Right lobe of liver (tissue), 6 donors: ENCODE measurements at regions not wholly inside any gene's neighbourhood (a gene's known extent, or its start where the extent isn't known, plus 50 kb on each side); places are given as distances from the start of the nearest gene placed in this dataset.

Experiments
- ATAC-seq, 4 donors: fragments of 200-7000 bp; cut with Tn5 transposase; one replicate each; pipeline ENCODE4 v1.9.1; 2020; ENCODE audit warnings: mild to moderate bottlenecking in 4 of 4, moderate library complexity in 4 of 4
- DNase-seq, 3 donors: peaks; one replicate each; pipeline ENCODE4 v3.0.0-alpha.2; 2020
- H3K27ac ChIP-seq, 3 donors: fragments of 200-600 bp; one replicate each; pipeline ENCODE4 v1.8.0; 2022
- H3K27me3 ChIP-seq, 2 donors: fragments of 200-600 bp; one replicate each; pipeline ENCODE4 v1.8.0; 2022
- H3K36me3 ChIP-seq, 4 donors: fragments of 200-600 bp; sonication (generic) in 1 of 4; one replicate each; pipeline versions ENCODE4 v1.5.1 to v1.8.0; 2017 to 2022; ENCODE audit warnings: control low read depth in 1 of 4
- H3K4me1 ChIP-seq, 4 donors: fragments of 200-600 bp; sonication (generic) in 1 of 4; one replicate each; pipeline versions ENCODE4 v1.5.1 to v1.8.0; 2017 to 2022; ENCODE audit warnings: control low read depth in 1 of 4
- H3K4me3 ChIP-seq, 3 donors: fragments of 200-600 bp; one replicate each; pipeline ENCODE4 v1.8.0; 2022
- H3K9me3 ChIP-seq, 4 donors: fragments of 200-600 bp; sonication (generic) in 1 of 4; one replicate each; pipeline versions ENCODE4 v1.5.1 to v1.8.0; 2017 to 2022; ENCODE audit warnings: control low read depth in 1 of 4
- POLR2A ChIP-seq: fragments of 450-650 bp; IDR thresholded peaks from one replicate; pipeline ENCODE4 v1.6.1; 2017; ENCODE audit warnings: antibody characterized with exemption, mild to moderate bottlenecking
- WGBS: methylation state at CpG from one replicate; pipeline ENCODE4 v1.1.6; 2018; ENCODE audit warnings: low coverage, low lambda C conversion rate; ENCODE audit not compliant: insufficient coverage; ENCODE audit errors: missing lambda C conversion rate; 5-methylcytosine and 5-hydroxymethylcytosine counted together
- intact Hi-C, 2 donors: fragments of 100-400 bp; cut with DNase I; formaldehyde crosslinking; loops; one replicate each; pipeline versions ENCODE4 v1.11.2 to v1.14.1; 2022
- TF ChIP-seq, protein P1 (sequence below), 4 donors: fragments of 200-600 bp in 3 of 4; fragments of 450-650 bp in 1 of 4; IDR thresholded peaks; one replicate each; pipeline versions ENCODE4 v1.5.1 to v1.8.0; 2016 to 2022; ENCODE audit warnings: antibody characterized with exemption in 4 of 4, mild to moderate bottlenecking in 2 of 4
- donor health status: DM: no; HTN: yes; CAD: no.
- donor health status: DM: no; HTN: no; CAD: no.
- donor health status: DM: no; HTN: no; CAD: no.
- donor health status: DM: no; HTN: yes; CAD: no.
- donor health status: DM: no; HTN: yes; CAD: no.

DNA sequence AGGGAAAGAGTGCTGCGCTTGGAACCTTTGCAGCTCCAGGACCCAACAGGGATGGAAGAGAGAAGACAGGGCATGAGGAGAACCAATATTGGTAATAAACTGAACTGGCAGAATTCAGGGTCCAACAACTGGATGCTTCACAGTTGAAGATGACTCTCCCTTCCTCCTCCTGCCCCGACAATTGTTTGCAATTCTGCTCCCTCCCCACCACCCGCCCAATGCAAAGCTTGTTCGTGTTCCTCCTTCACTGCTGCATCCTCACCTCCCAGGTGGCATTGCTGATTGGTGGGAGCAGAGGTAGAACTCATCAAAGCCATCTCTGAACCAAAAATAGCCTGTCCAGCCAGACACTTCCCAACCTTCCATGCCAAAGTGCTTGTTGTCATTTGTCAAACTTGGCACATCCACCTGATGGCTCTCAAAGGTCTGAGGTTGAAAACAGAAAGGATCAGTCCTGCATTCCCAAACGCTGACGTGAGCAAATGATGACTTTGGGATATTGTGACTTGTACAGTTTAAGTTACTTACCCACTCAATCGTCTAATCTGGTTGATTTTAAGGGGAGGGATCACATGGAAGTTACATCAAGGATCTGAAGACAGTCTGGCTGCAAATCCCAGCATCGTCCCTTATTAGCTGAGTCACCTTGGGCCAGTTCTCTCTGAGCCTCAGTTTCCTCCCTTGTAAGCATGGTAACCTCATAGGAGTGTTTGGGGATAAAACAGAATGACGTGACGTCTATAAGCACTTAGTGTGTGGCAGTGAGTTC, 242.6 kb upstream of the CRY1 start:
- H3K27ac ChIP-seq: no peak overlapping the region
- DNase-seq (no peak), ATAC-seq (no peak)
- intact Hi-C loops: no loop called here
- H3K4me3 ChIP-seq: no peak overlapping the region
- WGBS: 58% methylated on average over 5 of the region's 10 CpGs
- H3K36me3 ChIP-seq: no peaks in the 10 kb centered on the region
- no peaks in the 10 kb centered on the region for H3K4me1 ChIP-seq
- H3K27me3 ChIP-seq: no peaks in the 10 kb centered on the region
- no peak for TF ChIP-seq POLR2A
- TF ChIP-seq, protein P1, sequence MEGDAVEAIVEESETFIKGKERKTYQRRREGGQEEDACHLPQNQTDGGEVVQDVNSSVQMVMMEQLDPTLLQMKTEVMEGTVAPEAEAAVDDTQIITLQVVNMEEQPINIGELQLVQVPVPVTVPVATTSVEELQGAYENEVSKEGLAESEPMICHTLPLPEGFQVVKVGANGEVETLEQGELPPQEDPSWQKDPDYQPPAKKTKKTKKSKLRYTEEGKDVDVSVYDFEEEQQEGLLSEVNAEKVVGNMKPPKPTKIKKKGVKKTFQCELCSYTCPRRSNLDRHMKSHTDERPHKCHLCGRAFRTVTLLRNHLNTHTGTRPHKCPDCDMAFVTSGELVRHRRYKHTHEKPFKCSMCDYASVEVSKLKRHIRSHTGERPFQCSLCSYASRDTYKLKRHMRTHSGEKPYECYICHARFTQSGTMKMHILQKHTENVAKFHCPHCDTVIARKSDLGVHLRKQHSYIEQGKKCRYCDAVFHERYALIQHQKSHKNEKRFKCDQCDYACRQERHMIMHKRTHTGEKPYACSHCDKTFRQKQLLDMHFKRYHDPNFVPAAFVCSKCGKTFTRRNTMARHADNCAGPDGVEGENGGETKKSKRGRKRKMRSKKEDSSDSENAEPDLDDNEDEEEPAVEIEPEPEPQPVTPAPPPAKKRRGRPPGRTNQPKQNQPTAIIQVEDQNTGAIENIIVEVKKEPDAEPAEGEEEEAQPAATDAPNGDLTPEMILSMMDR (IDR thresholded peaks at IDR 0.05): no peak
- H3K9me3 ChIP-seq: no peaks in the 10 kb centered on the region

DNA sequence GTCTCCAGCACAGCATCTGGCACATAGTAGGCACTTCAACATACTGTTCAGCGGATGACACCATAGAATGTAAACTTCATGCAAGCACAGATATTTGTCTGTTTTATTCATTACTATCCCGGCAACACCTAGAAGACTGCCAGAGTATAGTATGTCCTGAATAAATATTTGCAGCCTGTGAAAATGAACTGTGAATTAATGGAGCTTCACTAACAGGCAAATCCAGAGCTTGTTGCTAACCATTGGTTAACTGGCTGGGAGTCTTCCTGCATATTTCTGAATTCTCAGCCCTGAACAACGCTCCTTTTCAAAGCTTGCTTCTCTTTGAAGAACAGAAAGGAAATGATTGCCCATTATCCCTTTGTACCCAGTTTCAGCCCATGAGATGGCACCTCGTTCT, 243.3 kb upstream of the CRY1 start:
- no peaks in the 10 kb centered on the region for H3K9me3 ChIP-seq
- TF ChIP-seq, protein P1 (IDR thresholded peaks at IDR 0.05): no peak
- no peak for TF ChIP-seq POLR2A
- H3K4me3 ChIP-seq: no peak overlapping the region
- DNase-seq: no peak
- H3K27ac ChIP-seq: no peak overlapping the region
- no peaks in the 10 kb centered on the region for H3K36me3 ChIP-seq
- H3K4me1 ChIP-seq: no peaks in the 10 kb centered on the region
- intact Hi-C loops: no loop called here
- 57% methylated on average over 4 of the region's 4 CpGs for WGBS
- no peak for ATAC-seq
- H3K27me3 ChIP-seq: no peaks in the 10 kb centered on the region

DNA sequence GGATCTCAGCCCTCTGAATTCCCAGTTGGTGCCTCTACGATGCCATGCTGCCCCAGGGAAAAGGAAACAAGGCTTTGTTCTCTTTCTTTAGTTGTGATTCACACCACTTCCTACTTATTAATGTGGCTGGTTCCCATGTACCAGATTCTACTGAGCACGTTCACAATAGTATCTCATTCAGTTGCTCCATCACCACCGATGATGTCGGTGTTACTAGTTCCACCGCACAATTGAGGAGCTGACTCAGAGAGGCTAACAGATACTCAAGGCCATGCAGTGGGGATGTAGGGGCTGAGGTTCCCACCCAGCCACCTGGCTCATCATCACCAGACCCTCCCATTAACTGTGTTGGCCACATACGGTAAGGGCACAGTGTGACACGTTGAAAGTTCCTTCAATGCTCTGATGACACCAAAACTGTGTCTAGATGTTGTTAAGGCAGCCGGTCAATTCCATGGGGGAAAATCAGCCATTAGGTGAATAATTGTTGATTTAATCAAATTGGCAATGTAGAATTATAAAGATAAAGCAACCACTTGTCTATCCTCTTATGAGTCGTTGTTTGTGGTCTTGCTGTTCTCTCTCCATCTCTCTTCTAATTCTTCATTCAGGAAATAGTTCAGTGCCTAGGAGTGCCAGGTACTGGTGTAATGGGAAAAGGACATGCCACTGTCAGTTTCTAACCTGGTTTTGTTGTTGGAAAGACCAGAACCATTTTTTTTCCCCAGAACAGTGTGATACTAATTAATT, 244.2 kb upstream of the CRY1 start:
- WGBS: 74% methylated on average over 8 of the region's 9 CpGs
- intact Hi-C loops: no loop called here
- TF ChIP-seq, protein P1 (IDR thresholded peaks at IDR 0.05): no peak
- TF ChIP-seq POLR2A: no peak
- Histone ChIP-seq H3K4me3 (no peak overlapping the region), H3K4me1 (no peaks in the 10 kb centered on the region), H3K27ac (no peak overlapping the region), H3K27me3 (no peaks in the 10 kb centered on the region), H3K36me3 (no peaks in the 10 kb centered on the region), H3K9me3 (no peaks in the 10 kb centered on the region)
- no peak for ATAC-seq
- DNase-seq: no peak

DNA sequence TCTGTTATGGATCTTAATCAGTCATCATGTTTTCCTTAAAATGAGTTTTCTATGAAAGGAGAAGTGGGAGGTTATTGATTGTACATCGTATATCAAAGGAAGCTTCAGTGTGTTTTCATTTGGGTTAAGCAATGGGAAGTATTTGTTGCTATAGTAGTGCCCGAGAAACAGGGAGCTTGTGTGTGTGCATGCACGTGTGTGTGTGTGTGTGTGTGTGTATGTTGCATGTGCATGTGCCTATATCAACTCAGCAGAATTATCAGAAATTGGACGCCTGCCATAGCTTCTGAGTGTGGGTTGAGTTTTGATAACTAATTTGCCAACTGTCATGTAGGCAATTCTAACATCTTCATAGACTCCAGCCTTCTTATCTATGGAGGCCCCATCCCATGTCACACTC, 246.1 kb upstream of the CRY1 start:
- Histone ChIP-seq H3K27ac (no peak overlapping the region), H3K27me3 (no peaks in the 10 kb centered on the region), H3K36me3 (no peaks in the 10 kb centered on the region), H3K9me3 (no peaks in the 10 kb centered on the region), H3K4me3 (no peak overlapping the region), H3K4me1 (no peaks in the 10 kb centered on the region)
- TF ChIP-seq, protein P1 (IDR thresholded peaks at IDR 0.05): no peak
- no peak for TF ChIP-seq POLR2A
- ATAC-seq (no peak), DNase-seq (no peak)
- intact Hi-C loops: no loop called here
- 37% methylated on average over 4 of the region's 4 CpGs for WGBS
